ENCODE measurements at regions not wholly inside any gene's neighbourhood (a gene's known extent, or its start where the extent isn't known, plus 50 kb on each side); places are given as distances from the start of the nearest gene placed in this dataset.

- Histone ChIP-seq H3K27me3 (no peaks in the 10 kb centered on the region), H3K4me1 (no peaks in the 10 kb centered on the region), H3K9me3 (no peaks in the 10 kb centered on the region), H3K36me3 (no peaks in the 10 kb centered on the region), H3K27ac (no peak overlapping the region), H3K4me3 (no peak overlapping the region)
- no peak for TF ChIP-seq CTCF (IDR thresholded peaks at IDR 0.05)
- no peak for TF ChIP-seq POLR2AphosphoS5 (IDR thresholded peaks at IDR 0.05)
- no peak for TF ChIP-seq POLR2A (IDR thresholded peaks at IDR 0.05)
- no peak for DNase-seq (ENCODE audit: low spot score in 2 of 2)
- intact Hi-C loops (cut with DNase I; ENCODE audit: low total_unique reads): loop anchor here (10.0 kb wide), 1 partner anchor 873 kb away; no protein-coding TSS in a partner anchor
Observed at GRCh38 chr17:77848257-77848656, 110.2 kb upstream of the TNRC6C start.

DNA sequence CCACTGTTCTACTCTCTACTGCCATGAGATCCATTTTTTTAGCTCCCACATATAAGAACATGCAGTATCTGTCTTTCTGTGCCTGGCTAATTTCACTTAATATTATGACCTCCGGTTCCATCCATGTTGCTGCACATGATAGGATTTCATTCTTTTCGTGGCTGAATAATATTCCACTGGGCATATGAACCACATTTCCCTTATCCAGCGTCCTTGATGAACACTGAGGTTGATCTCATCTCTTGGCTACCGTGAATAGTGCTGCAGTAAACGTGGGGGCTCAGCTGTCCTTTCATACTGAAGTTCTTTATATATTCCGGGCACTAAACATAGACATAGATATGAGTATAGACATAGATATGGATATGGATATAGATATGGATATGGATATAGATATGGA is 109.3 kb upstream of the TNRC6C start:
- Histone ChIP-seq H3K27ac (no peak overlapping the region), H3K27me3 (no peaks in the 10 kb centered on the region), H3K9me3 (no peaks in the 10 kb centered on the region), H3K36me3 (no peaks in the 10 kb centered on the region), H3K4me3 (no peak overlapping the region), H3K4me1 (no peaks in the 10 kb centered on the region)
- no peak for DNase-seq (ENCODE audit: low spot score in 2 of 2)
- intact Hi-C loops (cut with DNase I; ENCODE audit: low total_unique reads): loop anchor here (10.0 kb wide), 1 partner anchor 874 kb away; no protein-coding TSS in a partner anchor
- TF ChIP-seq CTCF (IDR thresholded peaks at IDR 0.05): no peak
- no peak for TF ChIP-seq POLR2A (IDR thresholded peaks at IDR 0.05)
- TF ChIP-seq POLR2AphosphoS5 (IDR thresholded peaks at IDR 0.05): no peak

DNA sequence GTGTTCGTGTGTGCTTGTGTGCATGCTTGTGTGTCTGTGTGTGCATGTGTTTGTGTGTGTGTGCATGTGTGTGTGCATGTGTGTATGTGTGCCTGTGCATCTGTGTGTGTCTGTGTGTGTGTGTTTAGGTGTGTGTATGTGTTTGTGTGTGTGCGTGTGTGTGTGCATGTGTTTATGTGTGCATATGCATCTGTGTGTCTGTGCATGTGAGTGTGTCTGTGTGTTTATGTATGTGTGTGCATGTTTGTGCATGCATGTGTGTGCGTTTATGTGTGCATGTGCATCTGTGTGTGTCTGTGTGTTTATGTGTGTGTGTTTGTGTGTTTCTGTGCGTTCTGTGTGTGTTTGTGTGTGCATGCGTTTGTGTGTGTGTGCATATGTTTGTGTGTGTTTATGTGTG is 106.6 kb upstream of the TNRC6C start:
- no peaks in the 10 kb centered on the region for H3K27me3 ChIP-seq
- H3K9me3 ChIP-seq: no peaks in the 10 kb centered on the region
- no peaks in the 10 kb centered on the region for H3K36me3 ChIP-seq
- H3K4me3 ChIP-seq: no peak overlapping the region
- no peak overlapping the region for H3K27ac ChIP-seq
- intact Hi-C loops (cut with DNase I; ENCODE audit: low total_unique reads): no loop called here
- no peaks in the 10 kb centered on the region for H3K4me1 ChIP-seq
- TF ChIP-seq POLR2A (IDR thresholded peaks at IDR 0.05) (no peak), CTCF (IDR thresholded peaks at IDR 0.05) (no peak), POLR2AphosphoS5 (IDR thresholded peaks at IDR 0.05) (no peak)
- DNase-seq (ENCODE audit: low spot score in 2 of 2): no peak

- intact Hi-C loops (cut with DNase I; ENCODE audit: low total_unique reads): no loop called here
- DNase-seq (ENCODE audit: low spot score in 2 of 2): no peak
- no peaks in the 10 kb centered on the region for H3K27me3 ChIP-seq
- peak overlapping the region in 1 of 3 donors; percentile 13 for H3K4me3 ChIP-seq
- H3K27ac ChIP-seq: no peak overlapping the region
- H3K36me3 ChIP-seq: no peaks in the 10 kb centered on the region
- no peaks in the 10 kb centered on the region for H3K4me1 ChIP-seq
- no peaks in the 10 kb centered on the region for H3K9me3 ChIP-seq
- no peak for TF ChIP-seq POLR2AphosphoS5 (IDR thresholded peaks at IDR 0.05)
- TF ChIP-seq POLR2A (IDR thresholded peaks at IDR 0.05): no peak
- TF ChIP-seq CTCF (IDR thresholded peaks at IDR 0.05): no peak
Observed at GRCh38 chr17:77852731-77853130, 105.8 kb upstream of the TNRC6C start.

DNA sequence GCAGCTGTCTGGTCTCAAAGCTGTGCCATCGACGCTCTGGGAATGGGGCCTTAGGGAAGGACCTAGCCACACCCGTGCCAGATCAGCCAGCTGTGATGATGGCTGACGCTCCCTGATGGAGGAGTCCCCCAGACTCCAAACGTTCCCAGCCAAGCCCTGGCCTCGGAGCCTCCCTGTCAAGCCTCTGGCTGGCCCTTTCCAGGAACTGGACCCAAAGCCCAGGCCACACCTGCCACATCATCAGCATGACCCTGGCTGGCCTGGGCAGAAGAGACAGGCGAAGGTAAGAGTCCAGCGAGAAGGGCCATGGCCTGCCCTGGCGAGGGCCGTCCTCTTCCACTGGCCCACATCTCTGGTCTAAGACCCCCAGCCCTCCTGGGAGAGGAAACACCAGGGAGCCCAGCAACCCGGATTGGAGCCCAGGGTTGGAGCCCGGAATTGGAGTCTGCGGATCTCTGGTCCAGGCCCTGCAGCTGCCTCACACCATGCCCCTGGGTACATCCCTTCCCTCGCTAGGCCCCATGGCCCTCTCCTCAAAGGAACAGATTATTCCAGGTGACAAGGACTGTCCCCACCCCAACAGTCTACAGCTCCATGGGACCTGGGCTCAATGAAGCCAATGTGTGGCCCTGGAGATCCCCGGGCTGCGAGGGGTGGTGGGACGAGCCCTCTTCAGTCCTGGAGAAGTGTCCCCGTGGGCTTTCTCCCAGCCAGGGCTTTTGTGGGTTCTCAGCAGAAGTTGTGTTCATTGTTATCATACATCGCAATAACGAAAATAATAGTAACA is 105.1 kb upstream of the TNRC6C start:
- no peak for DNase-seq (ENCODE audit: low spot score in 2 of 2)
- H3K27ac ChIP-seq: no peak overlapping the region
- TF ChIP-seq POLR2A (IDR thresholded peaks at IDR 0.05) (no peak), CTCF (IDR thresholded peaks at IDR 0.05) (no peak), POLR2AphosphoS5 (IDR thresholded peaks at IDR 0.05) (no peak)
- no peaks in the 10 kb centered on the region for H3K27me3 ChIP-seq
- no peaks in the 10 kb centered on the region for H3K4me1 ChIP-seq
- no peaks in the 10 kb centered on the region for H3K9me3 ChIP-seq
- no peaks in the 10 kb centered on the region for H3K36me3 ChIP-seq
- intact Hi-C loops (cut with DNase I; ENCODE audit: low total_unique reads): no loop called here
- no peak overlapping the region for H3K4me3 ChIP-seq

Data from breast epithelium (tissue), 4 donors.